Endometrial microvascular endothelial cells (primary cell): ENCODE measurements at regions not wholly inside any gene's neighbourhood (a gene's known extent, or its start where the extent isn't known, plus 50 kb on each side); places are given as distances from the start of the nearest gene placed in this dataset.
"Not testable (repeated sequence)": the region's sequence is repeated elsewhere in the genome, so short reads cannot be mapped to it uniquely, and the experiment has no call there.

Experiments used
- in situ Hi-C: cut with HindIII; loops from 2 replicates; pipeline ENCODE4 v1.10.0; 2017; ENCODE audit warnings: low sequenced_read_pairs, low pct_unique_long_range_greater_than_20kb; ENCODE audit errors: inconsistent ontology term

- in situ Hi-C loops: no loop called here
Measured at GRCh38 chr15:31499953-31500765, 173.5 kb downstream of the KLF13 start.

- in situ Hi-C loops: no loop called here
Measured at GRCh38 chr15:31500766-31501449, 174.3 kb downstream of the KLF13 start.

- in situ Hi-C loops: no loop called here
Measured at GRCh38 chr15:31501536-31502157, 175.0 kb downstream of the KLF13 start.

GRCh38 chr15:31502541-31503229 is 176.1 kb downstream of the KLF13 start:
- in situ Hi-C loops: no loop called here

GRCh38 chr15:31503256-31503655 is 176.6 kb downstream of the KLF13 start:
- in situ Hi-C loops: no loop called here

- in situ Hi-C loops: no loop called here
Measured at GRCh38 chr15:31503758-31504461, 177.3 kb downstream of the KLF13 start.

- in situ Hi-C loops: no loop called here
Measured at GRCh38 chr15:31504462-31504839, 177.8 kb downstream of the KLF13 start.

- in situ Hi-C loops: not testable (repeated sequence)
Measured at GRCh38 chr15:31507573-31507972, 180.9 kb downstream of the KLF13 start.

GRCh38 chr15:31508656-31509055 is 182.0 kb downstream of the KLF13 start:
- in situ Hi-C loops: no loop called here

- in situ Hi-C loops: no loop called here
Measured at GRCh38 chr15:31510057-31510456, 183.4 kb downstream of the KLF13 start.

GRCh38 chr15:31511707-31512310 is 185.2 kb downstream of the KLF13 start:
- in situ Hi-C loops: no loop called here

- in situ Hi-C loops: no loop called here
Measured at GRCh38 chr15:31513178-31513577, 186.5 kb downstream of the KLF13 start.

GRCh38 chr15:31516440-31516839 is 189.8 kb downstream of the KLF13 start:
- in situ Hi-C loops: no loop called here

- in situ Hi-C loops: no loop called here
Measured at GRCh38 chr15:31516874-31517273, 190.2 kb downstream of the KLF13 start.

GRCh38 chr15:31517711-31518110 is 191.1 kb downstream of the KLF13 start:
- in situ Hi-C loops: no loop called here

GRCh38 chr15:31522028-31522427 is 195.4 kb downstream of the KLF13 start:
- in situ Hi-C loops: no loop called here

- in situ Hi-C loops: no loop called here
Measured at GRCh38 chr15:31523027-31523654, 196.5 kb downstream of the KLF13 start.

GRCh38 chr15:31523655-31524049 is 197.0 kb downstream of the KLF13 start:
- in situ Hi-C loops: no loop called here
